ENCODE measurements at regions not wholly inside any gene's neighbourhood (a gene's known extent, or its start where the extent isn't known, plus 50 kb on each side); places are given as distances from the start of the nearest gene placed in this dataset.

- TF ChIP-seq EZH2 (IDR thresholded peaks at IDR 0.05; ENCODE audit: borderline replicate concordance, low read depth, low read length, poor library complexity, severe bottlenecking) = no peak
- TF ChIP-seq CTCF (conservative IDR thresholded peaks at IDR 0.05; ENCODE audit: low read depth, low read length) = no peak
- ChIA-PET POLR2A (ENCODE audit: low non-redundant PET) (no interaction called here), CTCF (interaction anchor here (0.6 kb wide), 2 partner anchors 305 to 438 kb away, joined by 3 read pairs; no protein-coding TSS in a partner anchor)
- H3K27ac ChIP-seq (ENCODE audit: low read depth, low read length, poor library complexity, severe bottlenecking) = no peak overlapping the region
- intact Hi-C loops (cut with micrococcal nuclease; ENCODE audit: unreplicated experiment) = no loop called here
- H3K36me3 ChIP-seq (ENCODE audit: insufficient read depth, low read length, poor library complexity, severe bottlenecking) = no peaks in the 10 kb centered on the region
- no peaks in the 10 kb centered on the region for H3K9me3 ChIP-seq (ENCODE audit: low read depth, low read length, poor library complexity, severe bottlenecking)
- no peak for DNase-seq (ENCODE audit: low spot score)
- no peaks in the 10 kb centered on the region for H3K27me3 ChIP-seq (replicated peaks; ENCODE audit: insufficient read depth, low read depth, low read length, poor library complexity)
- no peak overlapping the region for H3K4me3 ChIP-seq (ENCODE audit: low read depth, low read length, poor library complexity, severe bottlenecking)
- H3K4me1 ChIP-seq (ENCODE audit: insufficient read depth, low read length, poor library complexity, severe bottlenecking) = no peaks in the 10 kb centered on the region
- no TSS peak for BruUV-seq (replicated peaks)
Observed at GRCh38 chr14:56036353-56036752, 81.9 kb upstream of the PELI2 start.

GRCh38 chr14:56040121-56040520, 78.1 kb upstream of the PELI2 start:
- DNase-seq (ENCODE audit: low spot score) = no peak
- Histone ChIP-seq H3K4me1 (ENCODE audit: insufficient read depth, low read length, poor library complexity, severe bottlenecking) (no peaks in the 10 kb centered on the region), H3K4me3 (ENCODE audit: low read depth, low read length, poor library complexity, severe bottlenecking) (no peak overlapping the region), H3K36me3 (ENCODE audit: insufficient read depth, low read length, poor library complexity, severe bottlenecking) (no peaks in the 10 kb centered on the region), H3K27me3 (replicated peaks; ENCODE audit: insufficient read depth, low read depth, low read length, poor library complexity) (peaks cover 3% of the 10 kb centered on the region), H3K9me3 (ENCODE audit: low read depth, low read length, poor library complexity, severe bottlenecking) (no peaks in the 10 kb centered on the region), H3K27ac (ENCODE audit: low read depth, low read length, poor library complexity, severe bottlenecking) (no peak overlapping the region)
- TF ChIP-seq CTCF (conservative IDR thresholded peaks at IDR 0.05; ENCODE audit: low read depth, low read length) (no peak), EZH2 (IDR thresholded peaks at IDR 0.05; ENCODE audit: borderline replicate concordance, low read depth, low read length, poor library complexity, severe bottlenecking) (no peak)
- no TSS peak for BruUV-seq (replicated peaks)
- ChIA-PET CTCF (no interaction called here), POLR2A (ENCODE audit: low non-redundant PET) (no interaction called here)
- intact Hi-C loops (cut with micrococcal nuclease; ENCODE audit: unreplicated experiment) = no loop called here

- peaks cover 3% of the 10 kb centered on the region for H3K27me3 ChIP-seq (replicated peaks; ENCODE audit: insufficient read depth, low read depth, low read length, poor library complexity)
- H3K36me3 ChIP-seq (ENCODE audit: insufficient read depth, low read length, poor library complexity, severe bottlenecking) = no peaks in the 10 kb centered on the region
- DNase-seq (ENCODE audit: low spot score) = no peak
- H3K27ac ChIP-seq (ENCODE audit: low read depth, low read length, poor library complexity, severe bottlenecking) = no peak overlapping the region
- ChIA-PET POLR2A (ENCODE audit: low non-redundant PET) (no interaction called here), CTCF (no interaction called here)
- no peak overlapping the region for H3K4me3 ChIP-seq (ENCODE audit: low read depth, low read length, poor library complexity, severe bottlenecking)
- H3K4me1 ChIP-seq (ENCODE audit: insufficient read depth, low read length, poor library complexity, severe bottlenecking) = no peaks in the 10 kb centered on the region
- no TSS peak for BruUV-seq (replicated peaks)
- TF ChIP-seq CTCF (conservative IDR thresholded peaks at IDR 0.05; ENCODE audit: low read depth, low read length) (no peak), EZH2 (IDR thresholded peaks at IDR 0.05; ENCODE audit: borderline replicate concordance, low read depth, low read length, poor library complexity, severe bottlenecking) (no peak)
- no peaks in the 10 kb centered on the region for H3K9me3 ChIP-seq (ENCODE audit: low read depth, low read length, poor library complexity, severe bottlenecking)
- intact Hi-C loops (cut with micrococcal nuclease; ENCODE audit: unreplicated experiment) = no loop called here
Observed at GRCh38 chr14:56044196-56044595, 74.0 kb upstream of the PELI2 start.
